GM23338 (cell line): ENCODE measurements at regions not wholly inside any gene's neighbourhood (a gene's known extent, or its start where the extent isn't known, plus 50 kb on each side); places are given as distances from the start of the nearest gene placed in this dataset.

Experiments used
- ATAC-seq: fragments of 200-7000 bp; cut with Tn5 transposase; 3 replicates; pipeline ENCODE4 v1.9.1; 2020
- DNase-seq: peaks from one replicate; pipeline ENCODE4 v3.0.0-alpha.2; 2015; ENCODE audit warnings: low spot score
- H2AFZ ChIP-seq: fragments of 200-600 bp; sonication (generic); 2 replicates; pipeline ENCODE4 v1.8.0; 2016; ENCODE audit warnings: antibody characterized with exemption, mild to moderate bottlenecking, moderate library complexity
- H3F3A ChIP-seq: fragments of 200-600 bp; sonication (generic); replicated peaks from 2 replicates; pipeline ENCODE4 v1.8.0; 2017; ENCODE audit warnings: antibody characterized with exemption, mixed run types, low read depth
- H3K27ac ChIP-seq: fragments of 200-600 bp; sonication (generic); 2 replicates; pipeline ENCODE4 v1.6.1; 2016; ENCODE audit warnings: low read depth
- H3K27me3 ChIP-seq: fragments of 200-600 bp; sonication (generic); 2 replicates; pipeline ENCODE4 v1.8.0; 2016; ENCODE audit warnings: mild to moderate bottlenecking, mixed run types, moderate library complexity; ENCODE audit not compliant: insufficient read depth
- H3K36me3 ChIP-seq: fragments of 200-600 bp; sonication (generic); 2 replicates; pipeline ENCODE4 v1.8.0; 2016; ENCODE audit warnings: mild to moderate bottlenecking; ENCODE audit not compliant: insufficient read depth
- H3K4me1 ChIP-seq: fragments of 200-600 bp; sonication (generic); 2 replicates; pipeline ENCODE4 v1.8.0; 2016; ENCODE audit warnings: mild to moderate bottlenecking, moderate library complexity; ENCODE audit not compliant: insufficient read depth
- H3K4me2 ChIP-seq: fragments of 200-600 bp; sonication (generic); 2 replicates; pipeline ENCODE4 v1.7.1; 2017; ENCODE audit warnings: mixed run types
- H3K4me3 ChIP-seq: fragments of 200-600 bp; sonication (generic); 2 replicates; pipeline ENCODE4 v1.6.1; 2016; ENCODE audit warnings: mixed run types
- H3K79me2 ChIP-seq: fragments of 200-600 bp; sonication (generic); replicated peaks from 2 replicates; pipeline ENCODE4 v1.8.0; 2017; ENCODE audit warnings: mild to moderate bottlenecking; ENCODE audit not compliant: insufficient read depth
- H3K9me2 ChIP-seq: fragments of 200-600 bp; sonication (generic); 2 replicates; pipeline ENCODE4 v1.8.0; 2017; ENCODE audit not compliant: insufficient read depth
- H4K20me1 ChIP-seq: fragments of 200-600 bp; sonication (generic); replicated peaks from 2 replicates; pipeline ENCODE4 v1.8.0; 2017; ENCODE audit warnings: mild to moderate bottlenecking; ENCODE audit not compliant: insufficient read depth
- H3K27ac Mint-ChIP-seq: 2 replicates; pipeline ENCODE4 v1.8.0; 2020; ENCODE audit warnings: inconsistent platforms, mild to moderate bottlenecking, moderate library complexity, mixed read lengths
- H3K27me3 Mint-ChIP-seq: 3 replicates; pipeline ENCODE4 v1.8.0; 2022; ENCODE audit warnings: low read depth, mild to moderate bottlenecking, moderate library complexity, mixed read lengths, inconsistent platforms; ENCODE audit not compliant: insufficient read depth, poor library complexity
- H3K36me3 Mint-ChIP-seq: 3 replicates; pipeline ENCODE4 v1.8.0; 2021; ENCODE audit warnings: low read depth, mild to moderate bottlenecking, inconsistent platforms, moderate library complexity, mixed read lengths
- H3K4me1 Mint-ChIP-seq: 3 replicates; pipeline ENCODE4 v1.8.0; 2020; ENCODE audit warnings: mild to moderate bottlenecking, inconsistent platforms, mixed read lengths
- H3K4me3 Mint-ChIP-seq: 3 replicates; pipeline ENCODE4 v1.8.0; 2021; ENCODE audit warnings: moderate library complexity, mild to moderate bottlenecking, inconsistent platforms, mixed read lengths
- H3K9me3 Mint-ChIP-seq: 3 replicates; pipeline ENCODE4 v1.8.0; 2020; ENCODE audit warnings: moderate library complexity, mild to moderate bottlenecking, inconsistent platforms, mixed read lengths
- CREB1 ChIP-seq: fragments of 250-450 bp; sonication (Bioruptor Pico); IDR thresholded peaks from 2 replicates; pipeline ENCODE4 v1.5.0; 2020; ENCODE audit warnings: low read depth, mild to moderate bottlenecking, moderate library complexity
- ETS1 ChIP-seq: IDR thresholded peaks from 2 replicates; pipeline ENCODE4 v1.6.1; 2016; ENCODE audit warnings: antibody characterized with exemption
- EZH2 ChIP-seq: fragments of 200-600 bp; sonication (generic); IDR thresholded peaks from one replicate; pipeline ENCODE4 v1.8.0; 2017; ENCODE audit warnings: antibody characterized with exemption, mild to moderate bottlenecking, low read depth; ENCODE audit not compliant: unreplicated experiment
- EZH2phosphoT487 ChIP-seq: fragments of 200-600 bp; sonication (generic); IDR thresholded peaks from one replicate; pipeline ENCODE4 v1.8.1; 2018; ENCODE audit warnings: antibody characterized with exemption; ENCODE audit not compliant: unreplicated experiment
- JUNB ChIP-seq: IDR thresholded peaks from one replicate; pipeline ENCODE4 v1.6.1; 2016; ENCODE audit warnings: antibody characterized with exemption; ENCODE audit not compliant: unreplicated experiment
- NANOG ChIP-seq: IDR thresholded peaks from 2 replicates; pipeline ENCODE4 v1.6.1; 2016; ENCODE audit warnings: antibody characterized with exemption, borderline replicate concordance
- POLR2AphosphoS5 ChIP-seq: IDR thresholded peaks from 2 replicates; pipeline ENCODE4 v1.6.1; 2016; ENCODE audit warnings: antibody characterized with exemption, low read depth
- STAT1 ChIP-seq: IDR thresholded peaks from one replicate; pipeline ENCODE4 v1.6.1; 2016; ENCODE audit warnings: antibody characterized with exemption; ENCODE audit not compliant: unreplicated experiment
- ZNF114 ChIP-seq: fragments of 250-450 bp; sonication (Bioruptor Pico); IDR thresholded peaks from 2 replicates; pipeline ENCODE4 v1.5.0; 2020; ENCODE audit warnings: mild to moderate bottlenecking, moderate library complexity
- ZNF331 ChIP-seq: fragments of 250-450 bp; sonication (Bioruptor Pico); IDR thresholded peaks from 2 replicates; pipeline ENCODE4 v1.5.0; 2020; ENCODE audit warnings: low read depth, mild to moderate bottlenecking, moderate library complexity
- TF ChIP-seq, protein P1 (sequence below): fragments of 250-450 bp; sonication (Bioruptor Pico); IDR thresholded peaks from 2 replicates; pipeline ENCODE4 v1.5.0; 2020; ENCODE audit warnings: mild to moderate bottlenecking, moderate library complexity
- TF ChIP-seq, protein P2 (sequence below), 2 experiments: fragments of 200-600 bp in 1 of 2; sonication (generic) in 1 of 2; conservative IDR thresholded peaks; 2 replicates each; pipeline versions ENCODE4 v1.5.1 to v1.6.1; 2016 to 2017; ENCODE audit warnings: antibody characterized with exemption in 2 of 2, low read depth in 2 of 2, mild to moderate bottlenecking in 2 of 2, moderate library complexity in 1 of 2
- TF ChIP-seq, protein P3 (sequence below): IDR thresholded peaks from one replicate; pipeline ENCODE4 v1.6.1; 2018; ENCODE audit warnings: antibody characterized with exemption; ENCODE audit not compliant: unreplicated experiment

DNA sequence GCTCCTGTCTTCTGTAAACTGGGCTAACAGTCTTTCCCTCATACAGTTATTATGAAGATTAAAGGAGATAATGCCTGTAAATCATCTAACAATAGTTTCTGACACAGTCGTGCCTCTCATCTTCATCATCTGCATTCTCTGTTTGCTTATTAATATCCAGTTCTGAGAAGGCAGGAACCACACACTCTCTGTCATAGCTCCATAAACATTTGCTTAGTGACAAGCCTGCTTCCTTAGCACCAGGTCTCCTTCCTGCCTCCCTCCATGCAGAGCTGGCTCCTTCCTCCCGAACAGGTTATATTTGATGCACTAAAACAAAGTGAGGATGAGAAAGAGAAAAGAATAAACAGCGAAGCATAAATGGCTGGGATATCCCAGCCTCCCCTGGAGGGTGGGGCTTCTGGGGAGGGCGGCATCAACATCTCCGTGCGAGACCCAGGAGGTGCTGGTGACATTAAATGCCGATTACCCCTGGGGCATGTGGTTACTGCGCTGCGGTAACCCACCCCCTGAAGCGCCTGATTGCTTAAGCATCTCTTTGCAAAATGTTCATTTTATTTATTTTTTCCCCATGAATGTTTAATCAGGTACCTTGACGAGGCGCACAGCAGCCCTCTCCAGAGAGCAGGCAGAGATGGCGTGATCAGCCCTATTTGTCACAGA is 404.9 kb downstream of the NXPE2 start:
- Mint-ChIP-seq H3K9me3 (no peaks in the 10 kb centered on the region), H3K27me3 (peaks cover 9% of the 10 kb centered on the region), H3K4me1 (peaks cover 5% of the 10 kb centered on the region), H3K27ac (no peak overlapping the region), H3K36me3 (no peaks in the 10 kb centered on the region), H3K4me3 (no peak overlapping the region)
- Histone ChIP-seq H3K4me2 (no peak overlapping the region), H3K79me2 (no peaks in the 10 kb centered on the region), H3K27me3 (no peaks in the 10 kb centered on the region), H3K4me3 (no peak overlapping the region), H3K4me1 (peaks cover 4% of the 10 kb centered on the region; the same call in 1 of the 2 replicates), H4K20me1 (no peaks in the 10 kb centered on the region), H3K36me3 (no peaks in the 10 kb centered on the region), H3K9me2 (no peaks in the 10 kb centered on the region), H3F3A (no peaks in the 10 kb centered on the region), H3K27ac (no peak overlapping the region), H2AFZ (no peak overlapping the region)
- DNase-seq = no peak
- TF ChIP-seq POLR2AphosphoS5 (no peak), ZNF331 (no peak), EZH2phosphoT487 (no peak), ZNF114 (CRISPR knock-in tag) (no peak), EZH2 (no peak), CREB1 (no peak), ETS1 (no peak), JUNB (no peak), STAT1 (no peak), NANOG (no peak)
- TF ChIP-seq, protein P1, sequence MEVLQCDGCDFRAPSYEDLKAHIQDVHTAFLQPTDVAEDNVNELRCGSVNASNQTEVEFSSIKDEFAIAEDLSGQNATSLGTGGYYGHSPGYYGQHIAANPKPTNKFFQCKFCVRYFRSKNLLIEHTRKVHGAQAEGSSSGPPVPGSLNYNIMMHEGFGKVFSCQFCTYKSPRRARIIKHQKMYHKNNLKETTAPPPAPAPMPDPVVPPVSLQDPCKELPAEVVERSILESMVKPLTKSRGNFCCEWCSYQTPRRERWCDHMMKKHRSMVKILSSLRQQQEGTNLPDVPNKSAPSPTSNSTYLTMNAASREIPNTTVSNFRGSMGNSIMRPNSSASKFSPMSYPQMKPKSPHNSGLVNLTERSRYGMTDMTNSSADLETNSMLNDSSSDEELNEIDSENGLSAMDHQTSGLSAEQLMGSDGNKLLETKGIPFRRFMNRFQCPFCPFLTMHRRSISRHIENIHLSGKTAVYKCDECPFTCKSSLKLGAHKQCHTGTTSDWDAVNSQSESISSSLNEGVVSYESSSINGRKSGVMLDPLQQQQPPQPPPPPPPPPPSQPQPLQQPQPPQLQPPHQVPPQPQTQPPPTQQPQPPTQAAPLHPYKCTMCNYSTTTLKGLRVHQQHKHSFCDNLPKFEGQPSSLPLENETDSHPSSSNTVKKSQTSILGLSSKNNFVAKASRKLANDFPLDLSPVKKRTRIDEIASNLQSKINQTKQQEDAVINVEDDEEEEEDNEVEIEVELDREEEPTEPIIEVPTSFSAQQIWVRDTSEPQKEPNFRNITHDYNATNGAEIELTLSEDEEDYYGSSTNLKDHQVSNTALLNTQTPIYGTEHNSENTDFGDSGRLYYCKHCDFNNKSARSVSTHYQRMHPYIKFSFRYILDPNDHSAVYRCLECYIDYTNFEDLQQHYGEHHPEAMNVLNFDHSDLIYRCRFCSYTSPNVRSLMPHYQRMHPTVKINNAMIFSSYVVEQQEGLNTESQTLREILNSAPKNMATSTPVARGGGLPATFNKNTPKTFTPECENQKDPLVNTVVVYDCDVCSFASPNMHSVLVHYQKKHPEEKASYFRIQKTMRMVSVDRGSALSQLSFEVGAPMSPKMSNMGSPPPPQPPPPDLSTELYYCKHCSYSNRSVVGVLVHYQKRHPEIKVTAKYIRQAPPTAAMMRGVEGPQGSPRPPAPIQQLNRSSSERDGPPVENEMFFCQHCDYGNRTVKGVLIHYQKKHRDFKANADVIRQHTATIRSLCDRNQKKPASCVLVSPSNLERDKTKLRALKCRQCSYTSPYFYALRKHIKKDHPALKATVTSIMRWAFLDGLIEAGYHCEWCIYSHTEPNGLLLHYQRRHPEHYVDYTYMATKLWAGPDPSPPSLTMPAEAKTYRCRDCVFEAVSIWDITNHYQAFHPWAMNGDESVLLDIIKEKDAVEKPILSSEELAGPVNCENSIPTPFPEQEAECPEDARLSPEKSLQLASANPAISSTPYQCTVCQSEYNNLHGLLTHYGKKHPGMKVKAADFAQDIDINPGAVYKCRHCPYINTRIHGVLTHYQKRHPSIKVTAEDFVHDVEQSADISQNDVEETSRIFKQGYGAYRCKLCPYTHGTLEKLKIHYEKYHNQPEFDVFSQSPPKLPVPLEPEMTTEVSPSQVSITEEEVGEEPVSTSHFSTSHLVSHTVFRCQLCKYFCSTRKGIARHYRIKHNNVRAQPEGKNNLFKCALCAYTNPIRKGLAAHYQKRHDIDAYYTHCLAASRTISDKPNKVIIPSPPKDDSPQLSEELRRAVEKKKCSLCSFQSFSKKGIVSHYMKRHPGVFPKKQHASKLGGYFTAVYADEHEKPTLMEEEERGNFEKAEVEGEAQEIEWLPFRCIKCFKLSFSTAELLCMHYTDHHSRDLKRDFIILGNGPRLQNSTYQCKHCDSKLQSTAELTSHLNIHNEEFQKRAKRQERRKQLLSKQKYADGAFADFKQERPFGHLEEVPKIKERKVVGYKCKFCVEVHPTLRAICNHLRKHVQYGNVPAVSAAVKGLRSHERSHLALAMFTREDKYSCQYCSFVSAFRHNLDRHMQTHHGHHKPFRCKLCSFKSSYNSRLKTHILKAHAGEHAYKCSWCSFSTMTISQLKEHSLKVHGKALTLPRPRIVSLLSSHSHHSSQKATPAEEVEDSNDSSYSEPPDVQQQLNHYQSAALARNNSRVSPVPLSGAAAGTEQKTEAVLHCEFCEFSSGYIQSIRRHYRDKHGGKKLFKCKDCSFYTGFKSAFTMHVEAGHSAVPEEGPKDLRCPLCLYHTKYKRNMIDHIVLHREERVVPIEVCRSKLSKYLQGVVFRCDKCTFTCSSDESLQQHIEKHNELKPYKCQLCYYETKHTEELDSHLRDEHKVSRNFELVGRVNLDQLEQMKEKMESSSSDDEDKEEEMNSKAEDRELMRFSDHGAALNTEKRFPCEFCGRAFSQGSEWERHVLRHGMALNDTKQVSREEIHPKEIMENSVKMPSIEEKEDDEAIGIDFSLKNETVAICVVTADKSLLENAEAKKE (CRISPR knock-in tag) = no peak
- TF ChIP-seq, protein P2, sequence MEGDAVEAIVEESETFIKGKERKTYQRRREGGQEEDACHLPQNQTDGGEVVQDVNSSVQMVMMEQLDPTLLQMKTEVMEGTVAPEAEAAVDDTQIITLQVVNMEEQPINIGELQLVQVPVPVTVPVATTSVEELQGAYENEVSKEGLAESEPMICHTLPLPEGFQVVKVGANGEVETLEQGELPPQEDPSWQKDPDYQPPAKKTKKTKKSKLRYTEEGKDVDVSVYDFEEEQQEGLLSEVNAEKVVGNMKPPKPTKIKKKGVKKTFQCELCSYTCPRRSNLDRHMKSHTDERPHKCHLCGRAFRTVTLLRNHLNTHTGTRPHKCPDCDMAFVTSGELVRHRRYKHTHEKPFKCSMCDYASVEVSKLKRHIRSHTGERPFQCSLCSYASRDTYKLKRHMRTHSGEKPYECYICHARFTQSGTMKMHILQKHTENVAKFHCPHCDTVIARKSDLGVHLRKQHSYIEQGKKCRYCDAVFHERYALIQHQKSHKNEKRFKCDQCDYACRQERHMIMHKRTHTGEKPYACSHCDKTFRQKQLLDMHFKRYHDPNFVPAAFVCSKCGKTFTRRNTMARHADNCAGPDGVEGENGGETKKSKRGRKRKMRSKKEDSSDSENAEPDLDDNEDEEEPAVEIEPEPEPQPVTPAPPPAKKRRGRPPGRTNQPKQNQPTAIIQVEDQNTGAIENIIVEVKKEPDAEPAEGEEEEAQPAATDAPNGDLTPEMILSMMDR (conservative IDR thresholded peaks at IDR 0.05; ENCODE audit: low read depth in 2 of 2) = no peak
- TF ChIP-seq, protein P3, sequence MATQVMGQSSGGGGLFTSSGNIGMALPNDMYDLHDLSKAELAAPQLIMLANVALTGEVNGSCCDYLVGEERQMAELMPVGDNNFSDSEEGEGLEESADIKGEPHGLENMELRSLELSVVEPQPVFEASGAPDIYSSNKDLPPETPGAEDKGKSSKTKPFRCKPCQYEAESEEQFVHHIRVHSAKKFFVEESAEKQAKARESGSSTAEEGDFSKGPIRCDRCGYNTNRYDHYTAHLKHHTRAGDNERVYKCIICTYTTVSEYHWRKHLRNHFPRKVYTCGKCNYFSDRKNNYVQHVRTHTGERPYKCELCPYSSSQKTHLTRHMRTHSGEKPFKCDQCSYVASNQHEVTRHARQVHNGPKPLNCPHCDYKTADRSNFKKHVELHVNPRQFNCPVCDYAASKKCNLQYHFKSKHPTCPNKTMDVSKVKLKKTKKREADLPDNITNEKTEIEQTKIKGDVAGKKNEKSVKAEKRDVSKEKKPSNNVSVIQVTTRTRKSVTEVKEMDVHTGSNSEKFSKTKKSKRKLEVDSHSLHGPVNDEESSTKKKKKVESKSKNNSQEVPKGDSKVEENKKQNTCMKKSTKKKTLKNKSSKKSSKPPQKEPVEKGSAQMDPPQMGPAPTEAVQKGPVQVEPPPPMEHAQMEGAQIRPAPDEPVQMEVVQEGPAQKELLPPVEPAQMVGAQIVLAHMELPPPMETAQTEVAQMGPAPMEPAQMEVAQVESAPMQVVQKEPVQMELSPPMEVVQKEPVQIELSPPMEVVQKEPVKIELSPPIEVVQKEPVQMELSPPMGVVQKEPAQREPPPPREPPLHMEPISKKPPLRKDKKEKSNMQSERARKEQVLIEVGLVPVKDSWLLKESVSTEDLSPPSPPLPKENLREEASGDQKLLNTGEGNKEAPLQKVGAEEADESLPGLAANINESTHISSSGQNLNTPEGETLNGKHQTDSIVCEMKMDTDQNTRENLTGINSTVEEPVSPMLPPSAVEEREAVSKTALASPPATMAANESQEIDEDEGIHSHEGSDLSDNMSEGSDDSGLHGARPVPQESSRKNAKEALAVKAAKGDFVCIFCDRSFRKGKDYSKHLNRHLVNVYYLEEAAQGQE = no peak
- no peak for ATAC-seq
